Aorta (tissue), 5 donors: ENCODE measurements at regions not wholly inside any gene's neighbourhood (a gene's known extent, or its start where the extent isn't known, plus 50 kb on each side); places are given as distances from the start of the nearest gene placed in this dataset.

Source experiments
- ATAC-seq: fragments of 200-7000 bp; cut with Tn5 transposase; one replicate; pipeline ENCODE4 v1.9.1; 2022; ENCODE audit warnings: moderate library complexity; ENCODE audit not compliant: low FRiP score
- DNase-seq, 2 donors: peaks; one replicate each; pipeline ENCODE4 v3.0.0-alpha.2; 2020
- H3K27ac ChIP-seq, 2 donors: one replicate each; pipeline ENCODE4 v1.5.1; 2013; ENCODE audit warnings: low read length in 2 of 2, mild to moderate bottlenecking in 2 of 2, moderate library complexity in 2 of 2, control low read depth in 1 of 2, inconsistent platforms in 1 of 2, low read depth in 1 of 2
- H3K27me3 ChIP-seq, 2 donors: one replicate each; pipeline ENCODE4 v1.6.1; 2013; ENCODE audit warnings: control low read depth in 1 of 2, low read length in 1 of 2, mild to moderate bottlenecking in 1 of 2, moderate library complexity in 1 of 2; ENCODE audit not compliant: insufficient read depth in 2 of 2, control insufficient read depth in 1 of 2
- H3K36me3 ChIP-seq, 2 donors: one replicate each; pipeline ENCODE4 v1.6.1; 2013; ENCODE audit warnings: control low read depth in 1 of 2, low read length in 1 of 2, mild to moderate bottlenecking in 1 of 2; ENCODE audit not compliant: insufficient read depth in 2 of 2, control insufficient read depth in 1 of 2
- H3K4me1 ChIP-seq, 2 donors: one replicate each; pipeline ENCODE4 v1.6.1; 2013; ENCODE audit warnings: low read length in 2 of 2, control low read depth in 1 of 2, mild to moderate bottlenecking in 1 of 2, moderate library complexity in 1 of 2; ENCODE audit not compliant: insufficient read depth in 2 of 2, control insufficient read depth in 1 of 2
- H3K4me3 ChIP-seq, 2 donors: one replicate each; pipeline ENCODE4 v1.5.1; 2013; ENCODE audit warnings: low read length in 2 of 2, control low read depth in 1 of 2, mild to moderate bottlenecking in 1 of 2
- H3K9me3 ChIP-seq: one replicate; pipeline ENCODE4 v1.6.1; 2013; ENCODE audit warnings: mild to moderate bottlenecking, low read length; ENCODE audit not compliant: control insufficient read depth
- WGBS, 2 donors: extraction: QIAGEN DNeasy Blood & Tissue Kit; methylation state at CpG; one replicate each; pipeline ENCODE4 v1.1.7; 2013; 5-methylcytosine and 5-hydroxymethylcytosine counted together
- intact Hi-C, 2 donors: fragments of 100-400 bp; cut with DNase I; formaldehyde crosslinking; loops; one replicate each; pipeline versions ENCODE4 v1.14.2 to v1.15.0; 2022
- donor health status: healthy with polysubstance abuse.
- donor health status: Bipolar disorder and iron deficiency.
- donor health status: DM: no; HTN: no; CAD: no.
- donor health status: DM: no; HTN: no; CAD: no.
- donor health status: DM: yes; HTN: yes; CAD: no.

- no peaks in the 10 kb centered on the region for H3K36me3 ChIP-seq
- H3K27me3 ChIP-seq: no peaks in the 10 kb centered on the region
- WGBS, 2 donors: 60 to 72% methylated on average over 2 of the region's 2 CpGs
- H3K4me3 ChIP-seq: no peak overlapping the region
- no peaks in the 10 kb centered on the region for H3K4me1 ChIP-seq
- intact Hi-C loops: no loop called here
- no peaks in the 10 kb centered on the region for H3K9me3 ChIP-seq
- H3K27ac ChIP-seq: no peak overlapping the region
- no peak for DNase-seq
- ATAC-seq: no peak
These were observed 1251.2 kb upstream of the CDH8 start for GRCh38 chr16:63287401-63287800.

- Histone ChIP-seq H3K9me3 (no peaks in the 10 kb centered on the region), H3K36me3 (no peaks in the 10 kb centered on the region), H3K27me3 (no peaks in the 10 kb centered on the region), H3K4me3 (no peak overlapping the region), H3K27ac (no peak overlapping the region), H3K4me1 (no peaks in the 10 kb centered on the region)
- intact Hi-C loops: no loop called here
- DNase-seq (no peak), ATAC-seq (no peak)
- 66 to 67% methylated on average over 1 of the region's 1 CpG for WGBS, 2 donors
These were observed 1247.5 kb upstream of the CDH8 start for GRCh38 chr16:63283721-63284120.

- Histone ChIP-seq H3K4me3 (no peak overlapping the region), H3K9me3 (no peaks in the 10 kb centered on the region), H3K27me3 (no peaks in the 10 kb centered on the region), H3K36me3 (no peaks in the 10 kb centered on the region), H3K4me1 (no peaks in the 10 kb centered on the region), H3K27ac (no peak overlapping the region)
- 37 to 47% methylated on average over 5 of the region's 5 CpGs for WGBS, 2 donors
- DNase-seq (no peak), ATAC-seq (no peak)
- intact Hi-C loops: no loop called here
These were observed 1208.4 kb upstream of the CDH8 start for GRCh38 chr16:63244631-63245030.

DNA sequence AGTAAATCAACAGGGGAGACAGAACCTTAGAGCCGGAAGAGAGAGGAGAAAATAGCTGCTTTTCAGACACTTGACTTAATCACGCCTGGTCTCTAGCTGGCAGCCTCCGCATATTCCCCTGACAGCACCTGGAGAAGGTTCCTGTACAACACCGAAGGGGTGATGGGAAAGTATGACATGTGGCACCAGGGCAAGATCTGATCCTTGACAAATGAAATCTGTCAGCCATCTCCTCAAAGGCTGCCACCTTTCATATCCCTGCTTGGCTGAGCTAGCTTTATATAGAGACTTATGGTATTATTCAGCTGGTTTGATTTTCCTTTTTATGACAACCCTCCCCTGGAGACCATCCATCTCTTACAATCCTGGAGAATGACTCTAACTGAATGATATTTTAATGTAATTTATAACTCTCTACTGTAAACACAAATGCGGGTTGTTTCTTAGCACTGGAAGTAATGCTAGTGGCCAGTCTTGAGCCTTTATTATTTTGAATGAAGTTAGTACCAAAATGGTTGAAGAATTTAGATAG, 1205.3 kb upstream of the CDH8 start:
- H3K36me3 ChIP-seq: no peaks in the 10 kb centered on the region
- no peak for ATAC-seq

DNA sequence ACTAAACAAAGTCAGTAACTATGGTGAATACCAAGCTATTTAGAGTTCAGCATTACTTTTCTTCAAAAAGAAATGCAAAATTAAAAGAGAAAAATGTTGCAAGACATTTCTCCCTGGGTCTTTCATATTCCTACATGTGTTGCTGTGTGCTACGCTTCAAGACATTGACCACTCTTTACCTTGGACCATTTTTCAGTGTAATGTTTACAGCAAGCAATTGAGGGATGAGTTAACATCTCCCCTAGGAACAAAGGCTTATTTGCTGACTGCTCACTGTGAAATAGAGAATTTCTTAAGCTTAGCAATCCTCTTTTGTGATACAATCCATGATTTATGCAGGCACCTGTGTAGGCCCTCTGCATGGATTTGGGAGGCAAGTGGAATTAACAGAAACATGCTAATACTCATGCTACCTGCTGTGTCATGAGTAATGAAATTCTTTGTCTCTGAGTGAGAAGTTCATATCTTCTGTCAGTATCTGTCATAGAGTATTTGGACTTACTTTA, 1202.9 kb upstream of the CDH8 start:
- Histone ChIP-seq H3K27ac (no peak overlapping the region), H3K4me1 (no peaks in the 10 kb centered on the region), H3K36me3 (no peaks in the 10 kb centered on the region), H3K9me3 (no peaks in the 10 kb centered on the region), H3K4me3 (no peak overlapping the region), H3K27me3 (no peaks in the 10 kb centered on the region)
- WGBS, 2 donors: 85 to 97% methylated on average over 1 of the region's 1 CpG
- intact Hi-C loops: no loop called here
- ATAC-seq (no peak), DNase-seq (no peak)

More for the DNA sequence above, 1205.3 kb upstream of the CDH8 start:
- Histone ChIP-seq H3K27ac (no peak overlapping the region), H3K4me1 (no peaks in the 10 kb centered on the region), H3K9me3 (no peaks in the 10 kb centered on the region), H3K4me3 (no peak overlapping the region), H3K27me3 (no peaks in the 10 kb centered on the region)
- WGBS, 2 donors: 24 to 28% methylated on average over 5 of the region's 5 CpGs
- no peak for DNase-seq
- intact Hi-C loops: no loop called here

DNA sequence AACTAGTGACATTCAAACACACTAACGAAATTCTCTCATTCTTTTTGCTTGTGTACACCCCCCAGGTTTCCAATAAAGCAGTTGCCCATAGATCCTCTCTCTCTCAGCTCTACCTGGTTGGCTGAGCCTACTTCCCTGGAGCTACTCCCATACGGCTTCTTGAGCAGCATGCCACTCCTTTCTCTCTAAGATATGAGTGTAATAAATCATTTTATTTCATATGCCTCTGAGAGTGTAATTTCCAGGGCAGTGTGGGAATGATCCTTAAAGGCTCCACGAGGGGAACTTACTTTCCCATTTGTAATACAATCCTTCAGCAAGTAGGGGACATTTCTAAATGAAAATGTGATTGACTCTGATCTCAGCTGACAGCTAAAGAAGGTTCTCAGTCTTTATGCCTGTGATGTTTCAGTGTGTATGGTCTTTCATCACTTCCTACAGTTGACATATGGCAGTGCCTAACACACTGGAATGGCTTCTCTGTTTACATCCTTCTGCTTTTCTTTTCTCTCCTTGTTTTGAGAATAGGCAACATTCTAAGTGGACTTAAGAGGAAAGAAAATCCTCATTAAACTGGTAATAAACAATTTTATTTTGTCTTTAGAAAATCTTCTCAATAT, 1194.3 kb upstream of the CDH8 start:
- no peaks in the 10 kb centered on the region for H3K9me3 ChIP-seq
- H3K27ac ChIP-seq: no peak overlapping the region
- H3K36me3 ChIP-seq: no peaks in the 10 kb centered on the region
- no peak overlapping the region for H3K4me3 ChIP-seq
- intact Hi-C loops: no loop called here
- no peak for DNase-seq
- H3K27me3 ChIP-seq: no peaks in the 10 kb centered on the region
- no peaks in the 10 kb centered on the region for H3K4me1 ChIP-seq
- no peak for ATAC-seq
- WGBS, 2 donors: 24 to 29% methylated on average over 3 of the region's 3 CpGs

GRCh38 chr16:63228259-63228658, 1192.0 kb upstream of the CDH8 start:
- ATAC-seq (no peak), DNase-seq (no peak)
- intact Hi-C loops: no loop called here
- Histone ChIP-seq H3K9me3 (no peaks in the 10 kb centered on the region), H3K27me3 (no peaks in the 10 kb centered on the region), H3K36me3 (no peaks in the 10 kb centered on the region), H3K27ac (no peak overlapping the region), H3K4me3 (no peak overlapping the region), H3K4me1 (no peaks in the 10 kb centered on the region)
- WGBS, 2 donors: 74 to 85% methylated on average over 2 of the region's 2 CpGs

- 59 to 84% methylated on average over 1 of the region's 1 CpG for WGBS, 2 donors
- H3K27ac ChIP-seq: no peak overlapping the region
- H3K36me3 ChIP-seq: no peaks in the 10 kb centered on the region
- no peaks in the 10 kb centered on the region for H3K4me1 ChIP-seq
- DNase-seq (no peak), ATAC-seq (no peak)
- H3K27me3 ChIP-seq: no peaks in the 10 kb centered on the region
- H3K9me3 ChIP-seq: no peaks in the 10 kb centered on the region
- no peak overlapping the region for H3K4me3 ChIP-seq
- intact Hi-C loops: no loop called here
These were observed 1187.6 kb upstream of the CDH8 start for GRCh38 chr16:63223851-63224250.

- no peak for DNase-seq
- Histone ChIP-seq H3K9me3 (no peaks in the 10 kb centered on the region), H3K36me3 (no peaks in the 10 kb centered on the region), H3K27me3 (no peaks in the 10 kb centered on the region), H3K4me3 (no peak overlapping the region), H3K27ac (no peak overlapping the region), H3K4me1 (no peaks in the 10 kb centered on the region)
- 40 to 52% methylated on average over 2 of the region's 2 CpGs for WGBS, 2 donors
- intact Hi-C loops: no loop called here
- ATAC-seq: no peak
These were observed 1180.6 kb upstream of the CDH8 start for GRCh38 chr16:63216696-63217423.
